Spleen (tissue), 11 donors: ENCODE measurements at regions not wholly inside any gene's neighbourhood (a gene's known extent, or its start where the extent isn't known, plus 50 kb on each side); places are given as distances from the start of the nearest gene placed in this dataset.
"Not testable (repeated sequence)": the region's sequence is repeated elsewhere in the genome, so short reads cannot be mapped to it uniquely, and the experiment has no call there.

ENCODE experiments used
- DNase-seq: peaks from one replicate; pipeline ENCODE4 v3.0.0-alpha.2; 2020
- H3K27ac ChIP-seq, 8 donors: fragments of 200-600 bp; sonication (generic) in 7 of 8; 1 replicate in 4 of 8; 2 replicates in 4 of 8; pipeline versions ENCODE4 v1.5.0 to v1.8.0; 2016 to 2021; ENCODE audit warnings: inconsistent platforms in 4 of 8, mild to moderate bottlenecking in 4 of 8, moderate library complexity in 1 of 8
- H3K27me3 ChIP-seq, 7 donors: fragments of 200-600 bp; sonication (generic) in 6 of 7; replicated peaks in 1 of 7; 1 replicate in 4 of 7; 2 replicates in 3 of 7; pipeline versions ENCODE4 v1.5.0 to v1.8.0; 2016 to 2021; ENCODE audit warnings: inconsistent platforms in 3 of 7, mild to moderate bottlenecking in 1 of 7
- H3K36me3 ChIP-seq, 6 donors: fragments of 200-600 bp; sonication (generic) in 5 of 6; 1 replicate in 4 of 6; 2 replicates in 2 of 6; pipeline versions ENCODE4 v1.5.0 to v1.8.0; 2016 to 2021; ENCODE audit warnings: inconsistent platforms in 2 of 6
- H3K4me1 ChIP-seq, 6 donors: fragments of 200-600 bp; sonication (generic) in 5 of 6; 1 replicate in 3 of 6; 2 replicates in 3 of 6; pipeline versions ENCODE4 v1.5.0 to v1.8.0; 2016 to 2021; ENCODE audit warnings: inconsistent platforms in 3 of 6
- H3K4me3 ChIP-seq, 8 donors: fragments of 200-600 bp; sonication (generic) in 7 of 8; 1 replicate in 4 of 8; 2 replicates in 4 of 8; pipeline versions ENCODE4 v1.5.0 to v1.8.0; 2016 to 2021; ENCODE audit warnings: inconsistent platforms in 4 of 8, mild to moderate bottlenecking in 4 of 8, moderate library complexity in 2 of 8
- H3K9me3 ChIP-seq, 8 donors: fragments of 200-600 bp; sonication (generic) in 7 of 8; 1 replicate in 4 of 8; 2 replicates in 4 of 8; pipeline versions ENCODE4 v1.5.0 to v1.8.0; 2016 to 2021; ENCODE audit warnings: inconsistent platforms in 4 of 8
- CTCF ChIP-seq, 11 experiments: fragments of 200-600 bp in 7 of 11; fragments of 450-650 bp in 4 of 11; sonication (generic) in 4 of 11; IDR thresholded peaks in 8 of 11; conservative IDR thresholded peaks in 3 of 11; 1 replicate in 7 of 11; 2 replicates in 4 of 11; pipeline versions ENCODE4 v1.4.0 to v1.8.0; 2016 to 2021; ENCODE audit warnings: antibody characterized with exemption in 11 of 11, inconsistent platforms in 4 of 11, mild to moderate bottlenecking in 1 of 11
- POLR2A ChIP-seq, 3 donors: fragments of 450-650 bp; IDR thresholded peaks; one replicate each; pipeline ENCODE4 v1.5.1; 2017; ENCODE audit warnings: antibody characterized with exemption in 3 of 3, mild to moderate bottlenecking in 1 of 3
- POLR2AphosphoS5 ChIP-seq, 3 donors: sonication (generic); formaldehyde crosslinking; IDR thresholded peaks; one replicate each; pipeline ENCODE4 v1.5.1; 2017; ENCODE audit warnings: antibody characterized with exemption in 3 of 3
- WGBS, 5 donors: extraction: QIAGEN DNeasy Blood & Tissue Kit in 3 of 5; methylation state at CpG; one replicate each; pipeline versions ENCODE4 v1.1.5 to v1.1.7; 2013 to 2018; 5-methylcytosine and 5-hydroxymethylcytosine counted together
- intact Hi-C: fragments of 100-400 bp; cut with DNase I; formaldehyde crosslinking; loops from one replicate; pipeline ENCODE4 v1.15.0; 2023; ENCODE audit warnings: low total_unique reads
- donor health status: healthy with polysubstance abuse.
- donor health status: DM: no; HTN: no; CAD: no; lungs with moderate emphysema.
- donor health status: DM: no; HTN: no; CAD: no.
- donor health status: Bipolar disorder and iron deficiency.
- donor health status: healthy.
- donor health status: DM: no; HTN: no; CAD: no.
- donor health status: DM: yes; HTN: yes; CAD: no.

- Histone ChIP-seq H3K36me3 (no peaks in the 10 kb centered on the region), H3K27ac (no peak overlapping the region), H3K9me3 (peaks cover 0 to 10% (median 2%) of the 10 kb centered on the region in 8 donors), H3K27me3 (no peaks in the 10 kb centered on the region), H3K4me3 (no peak overlapping the region), H3K4me1 (no peaks in the 10 kb centered on the region)
- TF ChIP-seq POLR2A (IDR thresholded peaks at IDR 0.05): no peak
- TF ChIP-seq POLR2AphosphoS5 (IDR thresholded peaks at IDR 0.05): no peak
- TF ChIP-seq CTCF (IDR thresholded peaks at IDR 0.05 in 8 of 11, conservative IDR thresholded peaks at IDR 0.05 in 3 of 11): no peak
- DNase-seq: no peak
- intact Hi-C loops: no loop called here
- WGBS, 5 donors: 75 to 85% (median 80%) methylated on average over 3 of the region's 3 CpGs
Observed at GRCh38 chr4:23413631-23414030, 476.2 kb downstream of the PPARGC1A start.

GRCh38 chr4:23412701-23413100 lies 477.1 kb downstream of the PPARGC1A start:
- no peaks in the 10 kb centered on the region for H3K27me3 ChIP-seq
- no peak for TF ChIP-seq CTCF (IDR thresholded peaks at IDR 0.05 in 8 of 11, conservative IDR thresholded peaks at IDR 0.05 in 3 of 11)
- no peak for TF ChIP-seq POLR2AphosphoS5 (IDR thresholded peaks at IDR 0.05)
- no peak for TF ChIP-seq POLR2A (IDR thresholded peaks at IDR 0.05)
- intact Hi-C loops: no loop called here
- WGBS, 5 donors: 79 to 89% (median 81%) methylated on average over 3 of the region's 3 CpGs
- no peak for DNase-seq
- H3K4me3 ChIP-seq: no peak overlapping the region
- no peak overlapping the region for H3K27ac ChIP-seq
- H3K9me3 ChIP-seq: peaks cover 0 to 16% (median 2%) of the 10 kb centered on the region in 8 donors
- H3K4me1 ChIP-seq: no peaks in the 10 kb centered on the region
- H3K36me3 ChIP-seq: no peaks in the 10 kb centered on the region

- H3K36me3 ChIP-seq, DNase-seq, H3K27me3 ChIP-seq, intact Hi-C loops, H3K4me3 ChIP-seq, H3K27ac ChIP-seq, H3K4me1 ChIP-seq: not testable (repeated sequence)
- peaks cover 0 to 22% (median 7%) of the 10 kb centered on the region in 8 donors for H3K9me3 ChIP-seq
- whole genome bisulfite sequencing, 5 donors: 46 to 68% (median 57%) methylated on average over 2 of the region's 2 CpGs
Observed at GRCh38 chr4:23408913-23409312, 480.9 kb downstream of the PPARGC1A start.

GRCh38 chr4:23401572-23401971 lies 488.3 kb downstream of the PPARGC1A start:
- H3K27ac ChIP-seq: no peak overlapping the region
- H3K9me3 ChIP-seq: peaks cover 0 to 37% (median 5%) of the 10 kb centered on the region in 8 donors
- H3K4me1 ChIP-seq: no peaks in the 10 kb centered on the region
- H3K36me3 ChIP-seq: no peaks in the 10 kb centered on the region
- no peak overlapping the region for H3K4me3 ChIP-seq
- no peak for TF ChIP-seq CTCF (IDR thresholded peaks at IDR 0.05 in 8 of 11, conservative IDR thresholded peaks at IDR 0.05 in 3 of 11)
- TF ChIP-seq POLR2A (IDR thresholded peaks at IDR 0.05): no peak
- no peak for TF ChIP-seq POLR2AphosphoS5 (IDR thresholded peaks at IDR 0.05)
- WGBS, 5 donors: 47 to 55% (median 50%) methylated on average over 3 of the region's 3 CpGs
- intact Hi-C loops: no loop called here
- no peak for DNase-seq
- no peaks in the 10 kb centered on the region for H3K27me3 ChIP-seq

GRCh38 chr4:23392860-23393458 lies 496.9 kb downstream of the PPARGC1A start:
- Histone ChIP-seq H3K36me3 (no peaks in the 10 kb centered on the region), H3K27me3 (no peaks in the 10 kb centered on the region), H3K9me3 (peaks cover 0 to 47% (median 31%) of the 10 kb centered on the region in 8 donors), H3K27ac (no peak overlapping the region), H3K4me3 (no peak overlapping the region), H3K4me1 (no peaks in the 10 kb centered on the region)
- 87 to 94% (median 90%) methylated on average over 5 of the region's 5 CpGs for WGBS, 5 donors
- DNase-seq: no peak
- TF ChIP-seq POLR2AphosphoS5 (IDR thresholded peaks at IDR 0.05) (no peak), POLR2A (IDR thresholded peaks at IDR 0.05) (no peak), CTCF (IDR thresholded peaks at IDR 0.05 in 8 of 11, conservative IDR thresholded peaks at IDR 0.05 in 3 of 11) (no peak)
- intact Hi-C loops: no loop called here
